GM12878 (cell line): ENCODE measurements at regions not wholly inside any gene's neighbourhood (a gene's known extent, or its start where the extent isn't known, plus 50 kb on each side); places are given as distances from the start of the nearest gene placed in this dataset.

Experiments
- ATAC-seq: fragments of 200-7000 bp; cut with Tn5 transposase; 3 replicates; pipeline ENCODE4 v1.9.1; 2020; ENCODE audit warnings: mild to moderate bottlenecking, moderate library complexity
- BruUV-seq: library from RNA; stranded (reverse); fragments of 400-500 nt; replicated peaks from 2 replicates; lab custom pipeline; 2021; lab: Mats Ljungman, UMichigan
- CTCF ChIA-PET: fragments of 300-600 bp; sonication (Branson Sonifier 250); formaldehyde crosslinking; extraction: SDS; loops from one replicate; lab custom pipeline; 2021; ENCODE audit warnings: inconsistent platforms; lab: Yijun Ruan, JAX
- POLR2A ChIA-PET: fragments of 350-600 bp; formaldehyde crosslinking; extraction: SDS; loops from one replicate; lab custom pipeline; 2021; ENCODE audit warnings: inconsistent platforms; lab: Charles Lee
- RAD21 ChIA-PET: fragments of 300-600 bp; sonication (Branson Sonifier 250); formaldehyde crosslinking; loops from one replicate; lab custom pipeline; 2023; ENCODE audit warnings: antibody characterized with exemption; ENCODE audit not compliant: unreplicated experiment; lab: Charles Lee
- SMC1A ChIA-PET: fragments of 300-600 bp; sonication (Branson Sonifier 250); formaldehyde crosslinking; loops from one replicate; lab custom pipeline; 2023; ENCODE audit not compliant: unreplicated experiment, uncharacterized antibody; lab: Charles Lee
- DNase-seq: peaks from one replicate; pipeline ENCODE4 v3.0.0-alpha.2; 2011; ENCODE audit warnings: low read depth, low spot score
- FAIRE-seq: peaks from 3 replicates; lab custom pipeline; 2011; peaks lifted over from hg19 to GRCh38; lab: Jason Lieb, UNC
- H2AFZ ChIP-seq: 2 replicates; pipeline ENCODE4 v1.6.0; 2011; ENCODE audit warnings: low read depth, low read length, control low read depth; ENCODE audit not compliant: control insufficient read depth
- H3K27ac ChIP-seq: 2 replicates; pipeline ENCODE4 v1.5.1; 2011; ENCODE audit warnings: control low read depth; ENCODE audit not compliant: control insufficient read depth, insufficient read depth
- H3K27me3 ChIP-seq, 2 experiments: replicated peaks in 1 of 2; 2 replicates each; pipeline versions ENCODE4 v1.6.0 to v1.6.1; 2011; ENCODE audit warnings: low read length in 1 of 2; ENCODE audit not compliant: control insufficient read depth in 2 of 2, insufficient read depth in 2 of 2
- H3K36me3 ChIP-seq, 2 experiments: 2 replicates each; pipeline ENCODE4 v1.5.1; 2011; ENCODE audit warnings: low read length in 1 of 2; ENCODE audit not compliant: control insufficient read depth in 2 of 2, insufficient read depth in 2 of 2
- H3K4me1 ChIP-seq: 2 replicates; pipeline ENCODE4 v1.6.1; 2011; ENCODE audit warnings: mild to moderate bottlenecking, low read length, moderate library complexity, mixed read lengths; ENCODE audit not compliant: control insufficient read depth, insufficient read depth
- H3K4me2 ChIP-seq: 2 replicates; pipeline ENCODE4 v1.6.0; 2011; ENCODE audit warnings: control low read depth; ENCODE audit not compliant: control insufficient read depth, insufficient read depth
- H3K4me3 ChIP-seq: fragments of 200-600 bp; sonication (generic); 2 replicates; pipeline ENCODE4 v1.5.1; 2016
- H3K79me2 ChIP-seq: 2 replicates; pipeline ENCODE4 v1.6.0; 2011; ENCODE audit warnings: low read length; ENCODE audit not compliant: control insufficient read depth, insufficient read depth
- H3K9ac ChIP-seq: 2 replicates; pipeline ENCODE4 v1.8.0; 2011; ENCODE audit warnings: low read length, control low read depth, mixed read lengths; ENCODE audit not compliant: control insufficient read depth, insufficient read depth
- H3K9me3 ChIP-seq: replicated peaks from 3 replicates; pipeline ENCODE4 v1.5.1; 2011; ENCODE audit warnings: mild to moderate bottlenecking, low read length; ENCODE audit not compliant: control insufficient read depth, insufficient read depth
- H4K20me1 ChIP-seq: 2 replicates; pipeline ENCODE4 v1.6.0; 2011; ENCODE audit not compliant: control insufficient read depth, insufficient read depth
- ESRRA ChIP-seq: IDR thresholded peaks from 2 replicates; pipeline ENCODE4 v1.6.1; 2012; ENCODE audit warnings: mild to moderate bottlenecking, low read length, improper control_type of control experiment
- HDAC6 ChIP-seq: fragments of 200-600 bp; sonication (generic); IDR thresholded peaks from one replicate; pipeline ENCODE4 v1.8.0; 2017; ENCODE audit warnings: antibody characterized with exemption; ENCODE audit not compliant: unreplicated experiment
- HDGF ChIP-seq: fragments of 450-650 bp; IDR thresholded peaks from 2 replicates; pipeline ENCODE4 v1.6.1; 2016; ENCODE audit warnings: antibody characterized with exemption
- KAT2A ChIP-seq: conservative IDR thresholded peaks from 2 replicates; pipeline ENCODE4 v1.6.1; 2011; ENCODE audit warnings: low read depth, low read length; ENCODE audit not compliant: control insufficient read depth
- MAX ChIP-seq: IDR thresholded peaks from 2 replicates; pipeline ENCODE4 v1.6.1; 2012; ENCODE audit warnings: low read depth, low read length, improper control_type of control experiment
- MYB ChIP-seq: fragments of 150-350 bp; IDR thresholded peaks from 2 replicates; pipeline ENCODE4 v1.6.1; 2014; ENCODE audit warnings: mild to moderate bottlenecking, low read depth, low read length, borderline replicate concordance
- NR2C2 ChIP-seq: IDR thresholded peaks from 2 replicates; pipeline ENCODE4 v1.6.1; 2011; ENCODE audit warnings: borderline replicate concordance, low read depth; ENCODE audit not compliant: control insufficient read depth, insufficient read length
- PAX8 ChIP-seq: fragments of 450-650 bp; IDR thresholded peaks from 2 replicates; pipeline ENCODE4 v1.6.1; 2017; ENCODE audit warnings: mild to moderate bottlenecking, moderate library complexity
- POLR2AphosphoS5 ChIP-seq: IDR thresholded peaks from 2 replicates; pipeline ENCODE4 v1.6.1; 2011; ENCODE audit warnings: mild to moderate bottlenecking, low read length, inconsistent platforms
- RAD51 ChIP-seq: fragments of 450-650 bp; IDR thresholded peaks from 2 replicates; pipeline ENCODE4 v1.6.1; 2016; ENCODE audit warnings: moderate library complexity, mild to moderate bottlenecking, inconsistent platforms
- RB1 ChIP-seq: fragments of 450-650 bp; formaldehyde crosslinking; IDR thresholded peaks from 2 replicates; pipeline ENCODE4 v1.6.1; 2017; ENCODE audit warnings: mild to moderate bottlenecking, borderline replicate concordance
- RFX5 ChIP-seq: IDR thresholded peaks from 2 replicates; pipeline ENCODE4 v1.6.1; 2011; ENCODE audit warnings: low read depth, low read length, improper control_type of control experiment
- SIN3A ChIP-seq: IDR thresholded peaks from 2 replicates; pipeline ENCODE4 v1.6.1; 2012; ENCODE audit warnings: low read depth, low read length, improper control_type of control experiment
- SUZ12 ChIP-seq: fragments of 200-600 bp; sonication (generic); IDR thresholded peaks from one replicate; pipeline ENCODE4 v1.6.1; 2018; ENCODE audit warnings: antibody characterized with exemption, mild to moderate bottlenecking; ENCODE audit not compliant: unreplicated experiment
- TAF1 ChIP-seq: IDR thresholded peaks from 2 replicates; pipeline ENCODE4 v1.6.1; 2011; ENCODE audit warnings: mild to moderate bottlenecking, low read depth, low read length, borderline replicate concordance
- YBX1 ChIP-seq: fragments of 450-650 bp; IDR thresholded peaks from 2 replicates; pipeline ENCODE4 v1.6.1; 2016; ENCODE audit warnings: antibody characterized with exemption
- WGBS: methylation state at CpG from one replicate; pipeline ENCODE4 v1.1.6; 2016; ENCODE audit warnings: low lambda C conversion rate; ENCODE audit not compliant: insufficient replicate concordance, insufficient coverage; ENCODE audit errors: missing lambda C conversion rate; 5-methylcytosine and 5-hydroxymethylcytosine counted together
- in situ Hi-C: fragments of 300-500 bp; cut with MboI; formaldehyde crosslinking; loops from 9 replicates; pipeline ENCODE4 v1.14.3; 2018; ENCODE audit warnings: mixed read lengths
- intact Hi-C: fragments of 100-400 bp; cut with micrococcal nuclease; formaldehyde crosslinking; loops from one replicate; pipeline ENCODE4 v1.14.2; 2022; ENCODE audit not compliant: unreplicated experiment

DNA sequence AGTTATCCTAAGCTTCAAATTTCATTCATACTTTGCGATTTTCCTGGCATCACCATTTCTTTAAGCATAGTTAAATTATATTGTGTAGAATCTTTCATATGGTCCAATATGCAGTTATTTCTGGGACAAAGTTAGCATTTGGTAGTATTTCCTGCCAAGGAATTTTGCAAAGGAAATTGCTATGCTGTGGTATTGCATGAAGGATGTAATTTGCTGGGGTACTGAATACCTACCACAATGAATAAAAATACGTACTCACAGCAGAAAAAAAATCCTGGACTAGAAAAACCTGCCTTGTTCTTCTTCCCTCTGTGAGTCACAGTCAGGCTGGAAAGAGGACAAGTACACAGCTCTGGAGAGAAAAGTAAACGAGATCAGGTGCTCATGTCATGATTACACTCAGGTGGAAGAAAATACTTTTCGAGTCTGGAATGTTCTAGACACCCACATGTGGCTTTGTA, 241.2 kb downstream of the PTBP2 start:
- DNase-seq (no peak), FAIRE-seq (no peak), ATAC-seq (no peak)
- in situ Hi-C loops (loop anchor here (25.0 kb wide), 1 partner anchor 850 kb away; no protein-coding TSS in a partner anchor), intact Hi-C loops (loop anchor here (10.0 kb wide), 2 partner anchors 282 to 728 kb away; no protein-coding TSS in a partner anchor)
- ChIA-PET SMC1A (interaction anchor here (0.6 to 2.0 kb wide), 3 partner anchors 9 to 1091 kb away, joined by 3 to 5 read pairs (median 5); no protein-coding TSS in a partner anchor), RAD21 (no interaction called here), POLR2A (no interaction called here), CTCF (interaction anchor here (1.0 to 1.6 kb wide), 3 partner anchors 10 to 365 kb away, joined by 3 to 8 read pairs (median 3); no protein-coding TSS in a partner anchor)
- 6% methylated on average over 4 of the region's 4 CpGs for WGBS
- H3K9ac ChIP-seq = no peak overlapping the region
- H2AFZ ChIP-seq = no peak overlapping the region
- no peak overlapping the region for H3K4me3 ChIP-seq
- no peaks in the 10 kb centered on the region for H4K20me1 ChIP-seq
- H3K27ac ChIP-seq = no peak overlapping the region
- H3K4me1 ChIP-seq = no peaks in the 10 kb centered on the region
- H3K27me3 ChIP-seq = no peaks in the 10 kb centered on the region
- H3K79me2 ChIP-seq = no peaks in the 10 kb centered on the region
- no TSS peak for BruUV-seq
- no peak for TF ChIP-seq RB1
- no peak for TF ChIP-seq ESRRA
- TF ChIP-seq HDGF = no peak
- no peak for TF ChIP-seq RFX5
- TF ChIP-seq MAX = no peak
- no peak for TF ChIP-seq KAT2A
- H3K36me3 ChIP-seq = no peaks in the 10 kb centered on the region
- no peak overlapping the region for H3K4me2 ChIP-seq
- H3K9me3 ChIP-seq = no peaks in the 10 kb centered on the region

DNA sequence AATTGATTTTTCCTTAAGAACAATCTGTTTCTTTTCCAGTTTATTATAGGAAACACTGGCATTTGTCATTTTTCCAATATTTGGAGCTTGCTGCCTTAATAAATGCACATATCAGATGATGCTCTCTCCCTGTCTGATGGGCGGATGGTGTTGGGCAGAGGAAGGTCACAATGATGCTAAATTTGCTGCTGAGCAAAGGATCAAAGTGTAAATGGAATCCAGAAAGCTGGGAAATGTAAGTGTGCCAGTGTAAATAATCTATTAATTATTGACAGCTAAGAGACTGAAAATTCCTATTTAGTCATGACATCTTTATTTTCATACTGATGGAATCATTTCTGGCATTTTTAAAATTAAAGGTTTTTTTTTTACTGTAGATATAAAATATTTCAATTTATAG, 243.2 kb downstream of the PTBP2 start:
- Histone ChIP-seq H3K36me3 (no peaks in the 10 kb centered on the region), H3K27ac (no peak overlapping the region), H2AFZ (no peak overlapping the region), H4K20me1 (no peaks in the 10 kb centered on the region), H3K4me1 (no peaks in the 10 kb centered on the region), H3K9ac (no peak overlapping the region), H3K27me3 (no peaks in the 10 kb centered on the region), H3K79me2 (no peaks in the 10 kb centered on the region), H3K4me3 (no peak overlapping the region), H3K9me3 (no peaks in the 10 kb centered on the region), H3K4me2 (no peak overlapping the region)
- in situ Hi-C loops = loop anchor here (25.0 kb wide), 1 partner anchor 848 kb away; no protein-coding TSS in a partner anchor
- SMC1A ChIA-PET = interaction anchor here (0.7 to 2.8 kb wide), 10 partner anchors 9 to 1089 kb away, joined by 3 to 11 read pairs (median 3); no protein-coding TSS in a partner anchor
- ATAC-seq (no peak), FAIRE-seq (no peak), DNase-seq (no peak)
- WGBS = 0% methylated on average over 1 of the region's 1 CpG
- RAD21 ChIA-PET = interaction anchor here (0.8 to 3.4 kb wide), 9 partner anchors 53 to 1089 kb away, joined by 3 to 12 read pairs (median 5); no protein-coding TSS in a partner anchor
- intact Hi-C loops = loop anchor here (5.0 to 10.0 kb wide), 3 partner anchors 280 to 1503 kb away; no protein-coding TSS in a partner anchor
- POLR2A ChIA-PET = no interaction called here
- CTCF ChIA-PET = interaction anchor here (0.8 to 3.1 kb wide), 16 partner anchors 9 to 1091 kb away, joined by 3 to 13 read pairs (median 4); no protein-coding TSS in a partner anchor
- BruUV-seq = no TSS peak
- TF ChIP-seq SUZ12 (no peak), YBX1 (no peak), SIN3A (no peak), NR2C2 (no peak), TAF1 (no peak), RAD51 (no peak), PAX8 (no peak), HDAC6 (no peak), MYB (no peak), POLR2AphosphoS5 (no peak)
